WI38 (cell line): ENCODE measurements at regions not wholly inside any gene's neighbourhood (a gene's known extent, or its start where the extent isn't known, plus 50 kb on each side); places are given as distances from the start of the nearest gene placed in this dataset.

ENCODE experiments used
- H3K4me3 ChIP-seq: 2 replicates; pipeline ENCODE4 v1.5.1; 2011; ENCODE audit warnings: low read depth, mild to moderate bottlenecking, control low read depth, low read length
- CTCF ChIP-seq: IDR thresholded peaks from 2 replicates; pipeline ENCODE4 v1.5.1; 2012; ENCODE audit warnings: low read depth, mild to moderate bottlenecking, control low read depth, low read length

DNA sequence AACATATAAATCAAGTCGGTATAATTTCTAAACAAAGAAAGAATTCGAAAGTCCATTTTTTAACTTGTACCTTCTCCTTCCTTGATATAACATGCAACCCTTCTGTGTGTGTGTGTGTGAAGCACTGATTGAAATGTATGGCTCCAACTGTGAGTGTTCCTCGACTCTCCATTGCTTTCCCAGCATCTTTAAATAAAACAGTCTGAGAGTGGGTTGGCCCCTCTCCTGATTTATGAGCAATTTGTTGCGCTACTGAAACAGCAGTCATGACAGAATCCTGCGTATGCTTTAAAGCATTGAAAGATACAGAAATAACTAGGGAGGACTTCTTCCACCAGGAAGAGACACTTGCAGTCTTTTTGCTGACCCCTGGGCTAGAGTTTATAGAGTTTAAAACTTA lies 340.0 kb upstream of the SATB1 start:
- no peak overlapping the region for H3K4me3 ChIP-seq
- no peak for TF ChIP-seq CTCF

DNA sequence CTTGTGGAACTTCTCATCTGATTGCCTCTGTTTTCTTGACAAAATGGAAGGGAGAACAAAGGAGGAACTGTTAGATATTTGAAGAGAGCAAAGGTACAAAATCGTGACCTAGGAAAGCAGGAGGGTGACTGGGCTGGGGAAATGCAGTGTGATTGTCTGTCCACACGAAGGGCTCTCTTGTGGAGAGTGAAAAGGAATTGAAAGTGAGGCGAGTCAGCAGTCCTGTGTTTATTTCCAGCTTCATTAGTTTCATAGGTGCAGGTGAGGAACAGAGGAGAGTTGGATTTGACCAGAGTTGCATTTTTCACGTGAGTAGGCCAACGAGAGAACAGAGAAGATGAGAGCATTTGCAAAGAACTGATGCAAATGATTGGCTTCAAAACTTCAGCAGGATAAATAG lies 336.4 kb upstream of the SATB1 start:
- H3K4me3 ChIP-seq: no peak overlapping the region
- TF ChIP-seq CTCF: no peak

DNA sequence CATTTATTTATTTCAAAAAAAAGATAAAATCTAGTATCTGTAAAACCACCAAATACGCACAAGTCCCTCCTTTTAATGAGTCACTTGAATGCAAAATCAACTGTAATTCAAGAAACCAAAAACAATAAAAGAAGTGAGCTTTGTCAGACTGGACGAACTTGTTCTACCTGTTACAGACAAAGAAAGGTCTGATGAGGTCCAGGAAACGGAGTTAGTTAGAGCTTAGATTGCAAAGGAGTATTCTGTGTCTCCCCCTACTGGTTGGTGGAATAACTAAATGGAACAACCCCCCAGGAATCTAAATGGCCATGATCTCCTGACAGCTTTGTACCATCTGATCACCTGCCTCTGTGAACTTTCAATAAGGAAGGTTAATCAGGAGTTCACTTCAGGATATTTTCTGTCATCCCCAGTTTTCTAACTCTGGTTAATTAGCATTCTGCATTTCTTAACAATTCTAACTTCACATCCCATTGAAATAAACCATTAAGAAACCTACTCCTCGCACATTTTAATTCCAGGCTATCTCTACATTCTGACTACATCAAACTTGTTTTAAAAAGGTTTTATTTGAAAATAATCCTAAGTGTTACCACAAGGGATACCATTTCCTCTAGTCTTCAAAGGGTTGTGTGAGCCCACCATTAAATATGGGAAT lies 333.0 kb upstream of the SATB1 start:
- TF ChIP-seq CTCF: no peak
- H3K4me3 ChIP-seq: no peak overlapping the region

DNA sequence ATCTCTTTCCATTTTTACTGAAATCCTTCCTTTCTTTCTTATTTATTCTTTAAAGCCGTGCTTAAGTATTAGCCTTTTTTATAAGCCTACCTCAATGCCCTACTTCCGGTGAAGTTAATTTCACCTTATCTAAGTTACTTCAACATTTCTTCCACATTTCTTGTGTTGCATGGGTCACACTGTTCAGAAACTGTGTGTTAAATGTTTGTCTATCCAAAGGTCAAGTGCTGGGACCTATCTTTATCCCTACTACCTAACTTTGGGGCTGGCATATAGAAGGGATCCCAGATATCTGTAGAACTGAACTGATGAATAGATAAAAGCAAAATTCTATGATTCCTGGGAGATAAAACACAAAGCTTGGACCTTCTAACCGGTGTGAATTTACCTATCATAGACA lies 332.3 kb upstream of the SATB1 start:
- no peak overlapping the region for H3K4me3 ChIP-seq
- TF ChIP-seq CTCF: no peak

GRCh38 chr3:18752273-18752934 lies 327.3 kb upstream of the SATB1 start:
- no peak for TF ChIP-seq CTCF

DNA sequence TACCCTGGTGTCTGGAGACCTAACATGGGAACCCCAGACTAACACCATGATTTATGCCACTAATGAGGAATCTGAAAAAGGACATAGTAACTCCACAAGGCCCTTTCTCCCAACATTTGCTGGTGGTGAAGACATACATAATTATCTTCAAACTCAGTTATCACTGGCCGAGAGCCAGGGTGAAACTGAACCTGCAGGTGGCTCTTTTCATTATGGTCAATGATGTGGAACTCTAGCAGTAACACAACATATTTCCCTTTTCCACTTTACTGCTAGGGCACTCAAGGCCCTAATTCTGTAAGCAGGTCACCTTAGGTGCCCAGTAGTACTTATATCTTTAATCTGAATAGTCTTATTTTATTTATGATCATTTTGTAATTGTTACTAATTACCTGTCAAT lies 326.4 kb upstream of the SATB1 start:
- H3K4me3 ChIP-seq: no peak overlapping the region
- no peak for TF ChIP-seq CTCF

More at GRCh38 chr3:18752273-18752934, 327.3 kb upstream of the SATB1 start:
- no peak overlapping the region for H3K4me3 ChIP-seq

GRCh38 chr3:18747383-18747782 lies 322.2 kb upstream of the SATB1 start:
- TF ChIP-seq CTCF: no peak
- no peak overlapping the region for H3K4me3 ChIP-seq
